Omental fat pad (tissue), 3 donors: ENCODE measurements at regions not wholly inside any gene's neighbourhood (a gene's known extent, or its start where the extent isn't known, plus 50 kb on each side); places are given as distances from the start of the nearest gene placed in this dataset.

Experiments used
- ATAC-seq: fragments of 150-250 bp; one replicate; pipeline ENCODE4 v1.9.1; 2016; ENCODE audit warnings: mild to moderate bottlenecking, moderate library complexity; ENCODE audit not compliant: low FRiP score
- DNase-seq: peaks from one replicate; pipeline ENCODE4 v3.0.0-alpha.2; 2019; ENCODE audit warnings: low spot score
- CTCF ChIP-seq, 3 donors: fragments of 450-650 bp; IDR thresholded peaks; one replicate each; pipeline ENCODE4 v1.5.1; 2016 to 2017; ENCODE audit warnings: antibody characterized with exemption in 3 of 3, mild to moderate bottlenecking in 3 of 3, moderate library complexity in 2 of 3

DNA sequence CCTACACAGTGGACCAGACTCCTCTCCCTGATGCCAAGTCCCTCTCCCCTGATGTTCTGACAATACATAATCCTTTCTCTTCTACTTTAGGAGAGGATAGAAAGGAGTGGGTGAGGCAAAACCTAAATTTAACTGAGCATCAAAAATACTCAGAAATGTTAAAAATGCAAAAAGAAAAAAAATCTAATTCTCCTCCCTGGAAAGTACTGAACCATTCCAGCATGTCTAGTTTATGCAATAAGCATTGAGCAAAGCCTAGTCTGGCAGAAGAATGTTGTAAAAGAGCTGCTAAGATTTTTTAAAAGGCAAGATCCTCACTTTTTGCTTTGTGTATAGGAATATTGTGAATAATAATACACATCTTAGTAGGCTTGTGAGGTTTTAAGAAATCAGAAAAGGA, 116.6 kb upstream of the STXBP5 start:
- DNase-seq (no peak), ATAC-seq (no peak)
- no peak for TF ChIP-seq CTCF (IDR thresholded peaks at IDR 0.05)

DNA sequence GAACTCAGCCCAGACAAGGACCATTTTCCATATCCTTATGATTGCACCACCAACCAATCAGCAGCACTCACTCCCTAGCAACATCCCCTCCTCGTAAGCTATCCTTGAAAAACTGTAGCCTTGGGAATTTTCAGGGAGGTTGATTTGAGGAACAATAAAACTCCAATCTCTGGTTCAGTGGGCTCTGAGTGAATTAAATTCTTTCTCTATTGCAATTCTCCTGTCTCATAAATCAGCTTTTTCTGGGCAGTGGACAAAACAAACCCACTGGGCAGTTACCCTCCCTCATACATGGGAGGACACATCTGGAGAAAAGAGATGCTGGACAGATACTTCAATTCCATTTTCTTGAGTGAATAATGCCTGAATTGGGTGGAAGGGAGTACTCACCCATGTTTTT, 115.4 kb upstream of the STXBP5 start:
- no peak for ATAC-seq

DNA sequence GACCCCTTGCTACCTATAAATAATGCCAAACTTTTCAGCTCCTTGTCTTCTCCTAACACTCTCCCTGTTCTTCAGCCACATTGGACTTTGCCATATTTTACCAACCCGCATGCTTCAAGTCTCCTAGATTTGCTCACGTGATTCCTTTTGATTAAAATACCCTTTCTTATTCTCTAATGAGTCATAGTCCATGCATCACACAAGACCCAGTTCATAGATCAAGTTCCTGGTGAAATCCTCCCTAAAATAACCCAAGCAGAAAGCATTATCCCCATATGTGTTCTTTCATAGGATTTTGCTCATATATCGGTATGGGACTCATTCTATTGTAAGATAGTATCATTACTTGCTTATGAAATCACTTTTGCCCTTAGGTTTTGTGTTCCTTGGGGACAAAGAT, 108.9 kb upstream of the STXBP5 start:
- ATAC-seq = no peak
- no peak for TF ChIP-seq CTCF (IDR thresholded peaks at IDR 0.05)
- no peak for DNase-seq

More for the DNA sequence above, 115.4 kb upstream of the STXBP5 start:
- no peak for TF ChIP-seq CTCF (IDR thresholded peaks at IDR 0.05)
- no peak for DNase-seq

DNA sequence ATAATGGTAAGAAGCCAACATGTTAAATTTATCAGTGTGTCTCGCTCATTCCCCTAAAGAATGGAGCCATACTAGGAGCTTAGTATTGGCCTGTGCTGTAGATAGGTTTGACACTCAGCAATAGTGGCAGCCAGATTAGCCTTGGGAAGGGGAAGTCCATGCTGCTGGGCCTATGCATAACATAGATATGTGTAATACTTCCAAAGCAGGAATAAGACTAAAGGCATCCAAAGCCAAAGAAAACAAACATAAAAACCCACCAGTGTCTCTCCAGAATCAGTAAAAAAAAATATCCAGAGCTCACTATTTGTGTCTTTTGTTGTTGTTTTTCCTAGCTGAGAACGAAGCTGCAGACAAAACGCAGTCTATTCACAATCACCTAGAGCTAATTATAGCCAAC, 104.2 kb upstream of the STXBP5 start:
- no peak for TF ChIP-seq CTCF (IDR thresholded peaks at IDR 0.05)
- ATAC-seq (no peak), DNase-seq (no peak)

- DNase-seq (no peak), ATAC-seq (no peak)
- no peak for TF ChIP-seq CTCF (IDR thresholded peaks at IDR 0.05)
Measured at GRCh38 chr6:147103007-147103406, 101.2 kb upstream of the STXBP5 start.

GRCh38 chr6:147103694-147104093, 100.5 kb upstream of the STXBP5 start:
- ATAC-seq = no peak
- DNase-seq = no peak
- TF ChIP-seq CTCF (IDR thresholded peaks at IDR 0.05) = no peak

- no peak for ATAC-seq
- DNase-seq = no peak
- TF ChIP-seq CTCF (IDR thresholded peaks at IDR 0.05) = no peak
Measured at GRCh38 chr6:147105786-147106185, 98.4 kb upstream of the STXBP5 start.
